ENCODE measurements at regions not wholly inside any gene's neighbourhood (a gene's known extent, or its start where the extent isn't known, plus 50 kb on each side); places are given as distances from the start of the nearest gene placed in this dataset.

GRCh38 chr12:58544281-58544680 is 376.0 kb downstream of the LRIG3 start:
- TF ChIP-seq CTCF (IDR thresholded peaks at IDR 0.05; ENCODE audit: low read length, missing control alignments), result no peak
- DNase-seq (ENCODE audit: low read depth), result no peak

GRCh38 chr12:58547217-58547616 is 373.1 kb downstream of the LRIG3 start:
- H3K4me3 ChIP-seq (replicated peaks; ENCODE audit: low read depth, low read length), result no peak overlapping the region
- no peak for TF ChIP-seq CTCF (IDR thresholded peaks at IDR 0.05; ENCODE audit: low read length, missing control alignments)
- DNase-seq (ENCODE audit: low read depth), result no peak

More at GRCh38 chr12:58544281-58544680, 376.0 kb downstream of the LRIG3 start:
- no peak overlapping the region for H3K4me3 ChIP-seq (replicated peaks; ENCODE audit: low read depth, low read length)

- TF ChIP-seq CTCF (IDR thresholded peaks at IDR 0.05; ENCODE audit: low read length, missing control alignments), result no peak
- no peak for DNase-seq (ENCODE audit: low read depth)
- no peak overlapping the region for H3K4me3 ChIP-seq (replicated peaks; ENCODE audit: low read depth, low read length)
These were observed 371.5 kb downstream of the LRIG3 start for GRCh38 chr12:58548801-58549200.

- no peak for TF ChIP-seq CTCF (IDR thresholded peaks at IDR 0.05; ENCODE audit: low read length, missing control alignments)
- H3K4me3 ChIP-seq (replicated peaks; ENCODE audit: low read depth, low read length), result no peak overlapping the region
- DNase-seq (ENCODE audit: low read depth), result no peak
These were observed 365.7 kb downstream of the LRIG3 start for GRCh38 chr12:58554522-58555157.

GRCh38 chr12:58557171-58557570 is 363.1 kb downstream of the LRIG3 start:
- TF ChIP-seq CTCF (IDR thresholded peaks at IDR 0.05; ENCODE audit: low read length, missing control alignments), result no peak
- DNase-seq (ENCODE audit: low read depth), result peak; percentile 92
- no peak overlapping the region for H3K4me3 ChIP-seq (replicated peaks; ENCODE audit: low read depth, low read length)

- no peak overlapping the region for H3K4me3 ChIP-seq (replicated peaks; ENCODE audit: low read depth, low read length)
- DNase-seq (ENCODE audit: low read depth), result no peak
- no peak for TF ChIP-seq CTCF (IDR thresholded peaks at IDR 0.05; ENCODE audit: low read length, missing control alignments)
These were observed 362.6 kb downstream of the LRIG3 start for GRCh38 chr12:58557661-58558060.

- no peak for TF ChIP-seq CTCF (IDR thresholded peaks at IDR 0.05; ENCODE audit: low read length, missing control alignments)
- H3K4me3 ChIP-seq (replicated peaks; ENCODE audit: low read depth, low read length), result no peak overlapping the region
- DNase-seq (ENCODE audit: low read depth), result no peak
These were observed 356.7 kb downstream of the LRIG3 start for GRCh38 chr12:58563621-58564020.

All from fibroblast of pulmonary artery (primary cell).